Karpas-422 (cell line): ENCODE measurements at regions not wholly inside any gene's neighbourhood (a gene's known extent, or its start where the extent isn't known, plus 50 kb on each side); places are given as distances from the start of the nearest gene placed in this dataset.

Experiments used
- DNase-seq: peaks from one replicate; pipeline ENCODE4 v3.0.0-alpha.2; 2015
- H2AFZ ChIP-seq: fragments of 200-600 bp; sonication (generic); 2 replicates; pipeline ENCODE4 v1.6.1; 2014; ENCODE audit warnings: antibody characterized with exemption, low read length, mixed read lengths
- H3K27ac ChIP-seq: fragments of 200-600 bp; sonication (generic); 2 replicates; pipeline ENCODE4 v1.5.1; 2014; ENCODE audit warnings: mild to moderate bottlenecking, low read length, moderate library complexity
- H3K27me3 ChIP-seq: fragments of 200-600 bp; sonication (generic); 2 replicates; pipeline ENCODE4 v1.6.1; 2014; ENCODE audit warnings: low read length, mixed read lengths
- H3K36me3 ChIP-seq: fragments of 200-600 bp; sonication (generic); 2 replicates; pipeline ENCODE4 v1.6.1; 2014; ENCODE audit warnings: low read length, mixed read lengths; ENCODE audit not compliant: insufficient read depth
- H3K4me1 ChIP-seq: fragments of 200-600 bp; sonication (generic); 2 replicates; pipeline ENCODE4 v1.6.1; 2014; ENCODE audit warnings: mild to moderate bottlenecking, low read length, mixed read lengths
- H3K4me2 ChIP-seq: fragments of 200-600 bp; sonication (generic); 2 replicates; pipeline ENCODE4 v1.6.1; 2014; ENCODE audit warnings: low read length, low read depth, mild to moderate bottlenecking; ENCODE audit not compliant: poor library complexity, severe bottlenecking
- H3K4me3 ChIP-seq: fragments of 200-600 bp; sonication (generic); 2 replicates; pipeline ENCODE4 v1.5.1; 2014; ENCODE audit warnings: mild to moderate bottlenecking, antibody characterized with exemption, low read length, mixed read lengths
- H3K79me2 ChIP-seq: fragments of 200-600 bp; sonication (generic); 2 replicates; pipeline ENCODE4 v1.6.1; 2014; ENCODE audit warnings: mild to moderate bottlenecking, low read length, mixed read lengths
- H3K9ac ChIP-seq: fragments of 200-600 bp; sonication (generic); 2 replicates; pipeline ENCODE4 v1.6.0; 2014; ENCODE audit warnings: low read length
- H3K9me2 ChIP-seq: fragments of 200-600 bp; sonication (generic), shearing (Covaris generic); replicated peaks from 2 replicates; pipeline ENCODE4 v1.6.0; 2014; ENCODE audit warnings: mild to moderate bottlenecking, low read length, moderate library complexity; ENCODE audit not compliant: insufficient read depth
- H3K9me3 ChIP-seq: fragments of 300-700, 200-600 bp; sonication (generic); 2 replicates; pipeline ENCODE4 v1.6.1; 2014; ENCODE audit warnings: low read length, mixed read lengths
- H4K20me1 ChIP-seq: fragments of 200-600 bp; sonication (generic); 2 replicates; pipeline ENCODE4 v1.6.1; 2014; ENCODE audit warnings: mild to moderate bottlenecking, antibody characterized with exemption, low read length, low read depth; ENCODE audit not compliant: insufficient read depth

- Histone ChIP-seq H3K27me3 (no peaks in the 10 kb centered on the region), H3K36me3 (no peaks in the 10 kb centered on the region), H3K9ac (no peak overlapping the region), H2AFZ (no peak overlapping the region), H3K27ac (no peak overlapping the region), H3K79me2 (no peaks in the 10 kb centered on the region), H3K4me1 (no peaks in the 10 kb centered on the region), H3K9me2 (0 out of 2 replicates have a peak, but pooled peaks cover 5% of the 10 kb centered on the region), H4K20me1 (no peaks in the 10 kb centered on the region), H3K4me3 (no peak overlapping the region), H3K9me3 (no peaks in the 10 kb centered on the region), H3K4me2 (no peak overlapping the region)
- no peak for DNase-seq
Measured at GRCh38 chr2:215601526-215601925, 165.7 kb upstream of the FN1 start.

GRCh38 chr2:215598376-215598975, 162.6 kb upstream of the FN1 start:
- DNase-seq, result no peak
- no peak overlapping the region for H3K9ac ChIP-seq
- no peaks in the 10 kb centered on the region for H3K36me3 ChIP-seq
- no peaks in the 10 kb centered on the region for H3K27me3 ChIP-seq
- H3K4me3 ChIP-seq, result no peak overlapping the region
- H3K79me2 ChIP-seq, result no peaks in the 10 kb centered on the region
- H2AFZ ChIP-seq, result no peak overlapping the region
- H4K20me1 ChIP-seq, result no peaks in the 10 kb centered on the region
- no peaks in the 10 kb centered on the region for H3K9me3 ChIP-seq
- no peak overlapping the region for H3K27ac ChIP-seq
- no peak overlapping the region for H3K4me2 ChIP-seq
- 0 out of 2 replicates have a peak, but pooled peaks cover 5% of the 10 kb centered on the region for H3K9me2 ChIP-seq
- no peaks in the 10 kb centered on the region for H3K4me1 ChIP-seq

GRCh38 chr2:215597577-215597976, 161.7 kb upstream of the FN1 start:
- Histone ChIP-seq H3K9me3 (no peaks in the 10 kb centered on the region), H4K20me1 (no peaks in the 10 kb centered on the region), H3K79me2 (no peaks in the 10 kb centered on the region), H2AFZ (0 out of 2 replicates have a peak overlapping the region, but pooled peaks have one; percentile 5), H3K4me2 (no peak overlapping the region), H3K9ac (no peak overlapping the region), H3K27ac (no peak overlapping the region), H3K4me1 (no peaks in the 10 kb centered on the region), H3K36me3 (no peaks in the 10 kb centered on the region), H3K4me3 (no peak overlapping the region), H3K9me2 (0 out of 2 replicates have a peak, but pooled peaks cover 5% of the 10 kb centered on the region), H3K27me3 (no peaks in the 10 kb centered on the region)
- no peak for DNase-seq

- Histone ChIP-seq H3K79me2 (no peaks in the 10 kb centered on the region), H3K4me2 (no peak overlapping the region)
- no peak for DNase-seq
Measured at GRCh38 chr2:215594766-215595165, 158.9 kb upstream of the FN1 start.

GRCh38 chr2:215590010-215590745, 154.3 kb upstream of the FN1 start:
- Histone ChIP-seq H2AFZ (peak overlapping the region; percentile 26; the same call in 1 of the 2 replicates), H3K79me2 (no peaks in the 10 kb centered on the region), H3K9me3 (no peaks in the 10 kb centered on the region), H3K4me1 (no peaks in the 10 kb centered on the region), H3K9ac (no peak overlapping the region), H3K36me3 (no peaks in the 10 kb centered on the region), H3K4me3 (no peak overlapping the region), H3K9me2 (no peaks in the 10 kb centered on the region), H3K27ac (no peak overlapping the region), H4K20me1 (no peaks in the 10 kb centered on the region), H3K27me3 (no peaks in the 10 kb centered on the region), H3K4me2 (no peak overlapping the region)
- DNase-seq, result no peak

More at GRCh38 chr2:215594766-215595165, 158.9 kb upstream of the FN1 start:
- no peak overlapping the region for H3K27ac ChIP-seq
- no peaks in the 10 kb centered on the region for H3K9me3 ChIP-seq
- H3K4me3 ChIP-seq, result no peak overlapping the region
- H3K9ac ChIP-seq, result no peak overlapping the region
- H2AFZ ChIP-seq, result no peak overlapping the region
- no peaks in the 10 kb centered on the region for H3K27me3 ChIP-seq
- no peaks in the 10 kb centered on the region for H3K36me3 ChIP-seq
- no peaks in the 10 kb centered on the region for H3K4me1 ChIP-seq
- 0 out of 2 replicates have a peak, but pooled peaks cover 5% of the 10 kb centered on the region for H3K9me2 ChIP-seq
- H4K20me1 ChIP-seq, result no peaks in the 10 kb centered on the region

- Histone ChIP-seq H3K4me2 (no peak overlapping the region), H4K20me1 (no peaks in the 10 kb centered on the region)
Measured at GRCh38 chr2:215583881-215584280, 148.0 kb upstream of the FN1 start.

GRCh38 chr2:215579809-215580208, 143.9 kb upstream of the FN1 start:
- Histone ChIP-seq H3K9me2 (no peaks in the 10 kb centered on the region; the same call in 1 of the 2 replicates), H4K20me1 (no peaks in the 10 kb centered on the region), H3K27me3 (no peaks in the 10 kb centered on the region), H2AFZ (peak overlapping the region; percentile 37; the same call in 1 of the 2 replicates), H3K79me2 (no peaks in the 10 kb centered on the region), H3K9ac (no peak overlapping the region), H3K27ac (no peak overlapping the region), H3K36me3 (no peaks in the 10 kb centered on the region), H3K9me3 (no peaks in the 10 kb centered on the region), H3K4me2 (no peak overlapping the region), H3K4me3 (no peak overlapping the region), H3K4me1 (peaks cover 7% of the 10 kb centered on the region)
- no peak for DNase-seq

More at GRCh38 chr2:215583881-215584280, 148.0 kb upstream of the FN1 start:
- no peak overlapping the region for H3K4me3 ChIP-seq
- no peaks in the 10 kb centered on the region for H3K36me3 ChIP-seq
- H3K4me1 ChIP-seq, result peaks cover 7% of the 10 kb centered on the region
- H3K27me3 ChIP-seq, result no peaks in the 10 kb centered on the region
- no peak overlapping the region for H3K27ac ChIP-seq
- H3K9me3 ChIP-seq, result no peaks in the 10 kb centered on the region
- H3K79me2 ChIP-seq, result no peaks in the 10 kb centered on the region
- H3K9ac ChIP-seq, result no peak overlapping the region
- no peak overlapping the region for H2AFZ ChIP-seq
- no peaks in the 10 kb centered on the region; the same call in 1 of the 2 replicates for H3K9me2 ChIP-seq
- no peak for DNase-seq

- no peaks in the 10 kb centered on the region for H3K9me3 ChIP-seq
- H3K4me1 ChIP-seq, result peaks cover 11% of the 10 kb centered on the region
- no peaks in the 10 kb centered on the region; the same call in 1 of the 2 replicates for H3K9me2 ChIP-seq
- H3K4me3 ChIP-seq, result no peak overlapping the region
- no peak for DNase-seq
- H3K36me3 ChIP-seq, result no peaks in the 10 kb centered on the region
- no peaks in the 10 kb centered on the region for H4K20me1 ChIP-seq
- H3K27ac ChIP-seq, result no peak overlapping the region
- no peak overlapping the region for H2AFZ ChIP-seq
- H3K9ac ChIP-seq, result no peak overlapping the region
- no peaks in the 10 kb centered on the region for H3K27me3 ChIP-seq
- H3K79me2 ChIP-seq, result no peaks in the 10 kb centered on the region
- no peak overlapping the region for H3K4me2 ChIP-seq
Measured at GRCh38 chr2:215577356-215577755, 141.5 kb upstream of the FN1 start.
